ENCODE measurements at regions not wholly inside any gene's neighbourhood (a gene's known extent, or its start where the extent isn't known, plus 50 kb on each side); places are given as distances from the start of the nearest gene placed in this dataset.
"Not testable (repeated sequence)": the region's sequence is repeated elsewhere in the genome, so short reads cannot be mapped to it uniquely, and the experiment has no call there.

DNA sequence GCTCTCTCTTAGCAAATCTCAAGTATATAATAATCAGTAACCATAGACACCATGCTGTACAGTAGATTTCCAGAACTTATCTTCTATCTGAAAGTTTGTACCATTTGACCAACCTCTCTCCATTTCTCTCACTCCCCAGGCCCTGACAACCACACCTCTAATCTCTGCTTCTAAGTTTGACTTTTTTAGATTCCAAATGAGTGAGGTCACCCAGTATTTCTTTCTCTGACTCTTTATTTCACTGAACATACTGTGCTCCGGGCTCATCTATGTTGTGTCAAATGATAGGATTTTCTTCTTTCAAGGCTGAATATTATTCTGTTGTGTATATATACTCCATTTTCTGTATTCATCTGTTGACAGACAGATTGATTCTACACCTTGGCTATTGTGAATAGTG, 110.1 kb upstream of the METTL14 start:
- TF ChIP-seq, protein P1, sequence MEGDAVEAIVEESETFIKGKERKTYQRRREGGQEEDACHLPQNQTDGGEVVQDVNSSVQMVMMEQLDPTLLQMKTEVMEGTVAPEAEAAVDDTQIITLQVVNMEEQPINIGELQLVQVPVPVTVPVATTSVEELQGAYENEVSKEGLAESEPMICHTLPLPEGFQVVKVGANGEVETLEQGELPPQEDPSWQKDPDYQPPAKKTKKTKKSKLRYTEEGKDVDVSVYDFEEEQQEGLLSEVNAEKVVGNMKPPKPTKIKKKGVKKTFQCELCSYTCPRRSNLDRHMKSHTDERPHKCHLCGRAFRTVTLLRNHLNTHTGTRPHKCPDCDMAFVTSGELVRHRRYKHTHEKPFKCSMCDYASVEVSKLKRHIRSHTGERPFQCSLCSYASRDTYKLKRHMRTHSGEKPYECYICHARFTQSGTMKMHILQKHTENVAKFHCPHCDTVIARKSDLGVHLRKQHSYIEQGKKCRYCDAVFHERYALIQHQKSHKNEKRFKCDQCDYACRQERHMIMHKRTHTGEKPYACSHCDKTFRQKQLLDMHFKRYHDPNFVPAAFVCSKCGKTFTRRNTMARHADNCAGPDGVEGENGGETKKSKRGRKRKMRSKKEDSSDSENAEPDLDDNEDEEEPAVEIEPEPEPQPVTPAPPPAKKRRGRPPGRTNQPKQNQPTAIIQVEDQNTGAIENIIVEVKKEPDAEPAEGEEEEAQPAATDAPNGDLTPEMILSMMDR (IDR thresholded peaks at IDR 0.05) = not testable (repeated sequence)
- not testable (repeated sequence) for TF ChIP-seq POLR2A (IDR thresholded peaks at IDR 0.05)

Data from Peyer's patch (tissue), 4 donors.